PC-3 (cell line): ENCODE measurements at regions not wholly inside any gene's neighbourhood (a gene's known extent, or its start where the extent isn't known, plus 50 kb on each side); places are given as distances from the start of the nearest gene placed in this dataset.
"Not testable (repeated sequence)": the region's sequence is repeated elsewhere in the genome, so short reads cannot be mapped to it uniquely, and the experiment has no call there.

Experiments used
- ATAC-seq: fragments of 200-7000 bp; cut with Tn5 transposase; 2 replicates; pipeline ENCODE4 v1.9.1; 2020; ENCODE audit warnings: mild to moderate bottlenecking, moderate library complexity
- BruUV-seq: library from RNA; stranded (reverse); fragments of 400-500 nt; replicated peaks from 2 replicates; lab custom pipeline; 2021; lab: Mats Ljungman, UMichigan
- CTCF ChIA-PET: fragments of 300-600 bp; sonication (Branson Sonifier 250); formaldehyde crosslinking; loops from one replicate; lab custom pipeline; 2022; ENCODE audit warnings: antibody characterized with exemption; lab: Charles Lee
- POLR2A ChIA-PET: fragments of 300-600 bp; sonication (Branson Sonifier 250); formaldehyde crosslinking; loops from one replicate; lab custom pipeline; 2022; ENCODE audit warnings: antibody characterized with exemption; ENCODE audit not compliant: unreplicated experiment; lab: Charles Lee
- DNase-seq: peaks from one replicate; pipeline ENCODE4 v3.0.0-alpha.2; 2015
- H2AFZ ChIP-seq: fragments of 300-600 bp; sonication (generic); 2 replicates; pipeline ENCODE4 v1.6.0; 2016; ENCODE audit warnings: antibody characterized with exemption, low read length
- H3F3A ChIP-seq: fragments of 300-600 bp; sonication (generic); one replicate; pipeline ENCODE4 v1.6.0; 2017; ENCODE audit warnings: antibody characterized with exemption, low read length, control low read depth, mild to moderate bottlenecking; ENCODE audit not compliant: unreplicated experiment
- H3K27ac ChIP-seq: fragments of 300-600 bp; sonication (generic); 2 replicates; pipeline ENCODE4 v1.5.1; 2016; ENCODE audit warnings: mild to moderate bottlenecking, low read length
- H3K27me3 ChIP-seq: fragments of 300-600 bp; sonication (generic); 2 replicates; pipeline ENCODE4 v1.6.1; 2016; ENCODE audit warnings: low read length, mixed read lengths
- H3K36me3 ChIP-seq: fragments of 300-600 bp; sonication (generic); 2 replicates; pipeline ENCODE4 v1.6.1; 2016; ENCODE audit warnings: low read depth, mixed run types, low read length, mixed read lengths
- H3K4me1 ChIP-seq: fragments of 300-600 bp; sonication (generic); 2 replicates; pipeline ENCODE4 v1.5.1; 2016; ENCODE audit warnings: low read length; ENCODE audit not compliant: insufficient read depth
- H3K4me2 ChIP-seq: fragments of 300-600 bp; sonication (generic); 2 replicates; pipeline ENCODE4 v1.6.0; 2016; ENCODE audit warnings: low read length
- H3K4me3 ChIP-seq: fragments of 300-600 bp; sonication (generic); 2 replicates; pipeline ENCODE4 v1.5.1; 2016; ENCODE audit warnings: mild to moderate bottlenecking, low read length, mixed read lengths
- H3K79me2 ChIP-seq: fragments of 300-600 bp; sonication (generic); 2 replicates; pipeline ENCODE4 v1.6.1; 2017; ENCODE audit warnings: low read length, mixed read lengths
- H3K9ac ChIP-seq: fragments of 300-600 bp; sonication (generic); 2 replicates; pipeline ENCODE4 v1.6.0; 2016; ENCODE audit warnings: mild to moderate bottlenecking, low read length
- H3K9me2 ChIP-seq: fragments of 300-600 bp; sonication (generic); replicated peaks from 2 replicates; pipeline ENCODE4 v1.6.1; 2016; ENCODE audit warnings: mixed run types, low read length, mixed read lengths
- H3K9me3 ChIP-seq: fragments of 300-600 bp; sonication (generic); 2 replicates; pipeline ENCODE4 v1.6.1; 2016; ENCODE audit warnings: low read length, mixed read lengths
- H4K20me1 ChIP-seq: fragments of 300-600 bp; sonication (generic); 2 replicates; pipeline ENCODE4 v1.6.1; 2016; ENCODE audit warnings: low read length, mixed read lengths
- EZH2 ChIP-seq: fragments of 300-600 bp; sonication (generic); IDR thresholded peaks from one replicate; pipeline ENCODE4 v1.6.1; 2017; ENCODE audit warnings: antibody characterized with exemption, mild to moderate bottlenecking, low read length; ENCODE audit not compliant: unreplicated experiment
- EZH2phosphoT487 ChIP-seq: fragments of 300-600 bp; sonication (generic); IDR thresholded peaks from 2 replicates; pipeline ENCODE4 v1.6.1; 2018; ENCODE audit warnings: mild to moderate bottlenecking, antibody characterized with exemption, low read length, borderline replicate concordance
- intact Hi-C: fragments of 100-400 bp; cut with micrococcal nuclease; formaldehyde crosslinking; loops from 2 replicates; pipeline ENCODE4 v1.9.0; 2023
- TF ChIP-seq, protein P1 (sequence below): fragments of 300-600 bp; sonication (generic); conservative IDR thresholded peaks from 2 replicates; pipeline ENCODE4 v1.5.1; 2017; ENCODE audit warnings: antibody characterized with exemption, low read depth, mild to moderate bottlenecking, low read length

DNA sequence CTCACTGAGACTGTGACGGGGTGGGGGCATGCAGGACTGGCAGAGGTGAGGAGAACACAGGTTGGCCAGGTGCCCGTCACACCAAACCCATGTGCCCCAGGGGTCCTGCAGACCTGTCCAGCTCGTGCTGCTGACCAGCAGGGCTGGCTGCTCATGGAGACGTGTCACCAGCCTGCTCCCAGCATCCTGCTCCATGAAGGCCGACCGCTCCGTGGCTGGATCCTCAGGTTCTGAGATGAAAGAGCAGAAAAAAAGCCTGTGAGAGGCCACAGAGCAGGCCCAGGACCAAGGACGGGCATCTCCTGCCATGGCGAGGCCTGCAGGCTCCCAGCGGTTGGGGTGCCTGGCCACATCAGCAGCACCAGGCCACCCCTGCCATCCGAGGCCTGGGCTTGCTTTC lies 71.7 kb upstream of the DRD5 start:
- ChIA-PET CTCF (no interaction called here), POLR2A (no interaction called here)
- Histone ChIP-seq H3K9me3 (no peaks in the 10 kb centered on the region), H3K79me2 (no peaks in the 10 kb centered on the region), H3K9ac (no peak overlapping the region), H2AFZ (no peak overlapping the region), H3K27ac (no peak overlapping the region), H3K4me2 (no peak overlapping the region), H4K20me1 (no peaks in the 10 kb centered on the region), H3K4me3 (no peak overlapping the region), H3F3A (no peaks in the 10 kb centered on the region), H3K4me1 (no peaks in the 10 kb centered on the region), H3K9me2 (no peaks in the 10 kb centered on the region), H3K27me3 (no peaks in the 10 kb centered on the region), H3K36me3 (no peaks in the 10 kb centered on the region)
- DNase-seq (no peak), ATAC-seq (no peak)
- TF ChIP-seq, protein P1, sequence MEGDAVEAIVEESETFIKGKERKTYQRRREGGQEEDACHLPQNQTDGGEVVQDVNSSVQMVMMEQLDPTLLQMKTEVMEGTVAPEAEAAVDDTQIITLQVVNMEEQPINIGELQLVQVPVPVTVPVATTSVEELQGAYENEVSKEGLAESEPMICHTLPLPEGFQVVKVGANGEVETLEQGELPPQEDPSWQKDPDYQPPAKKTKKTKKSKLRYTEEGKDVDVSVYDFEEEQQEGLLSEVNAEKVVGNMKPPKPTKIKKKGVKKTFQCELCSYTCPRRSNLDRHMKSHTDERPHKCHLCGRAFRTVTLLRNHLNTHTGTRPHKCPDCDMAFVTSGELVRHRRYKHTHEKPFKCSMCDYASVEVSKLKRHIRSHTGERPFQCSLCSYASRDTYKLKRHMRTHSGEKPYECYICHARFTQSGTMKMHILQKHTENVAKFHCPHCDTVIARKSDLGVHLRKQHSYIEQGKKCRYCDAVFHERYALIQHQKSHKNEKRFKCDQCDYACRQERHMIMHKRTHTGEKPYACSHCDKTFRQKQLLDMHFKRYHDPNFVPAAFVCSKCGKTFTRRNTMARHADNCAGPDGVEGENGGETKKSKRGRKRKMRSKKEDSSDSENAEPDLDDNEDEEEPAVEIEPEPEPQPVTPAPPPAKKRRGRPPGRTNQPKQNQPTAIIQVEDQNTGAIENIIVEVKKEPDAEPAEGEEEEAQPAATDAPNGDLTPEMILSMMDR: no peak
- TF ChIP-seq EZH2phosphoT487 (no peak), EZH2 (no peak)
- intact Hi-C loops: loop anchor here (10.0 kb wide), 1 partner anchor 305 kb away; no protein-coding TSS in a partner anchor
- no TSS peak for BruUV-seq

DNA sequence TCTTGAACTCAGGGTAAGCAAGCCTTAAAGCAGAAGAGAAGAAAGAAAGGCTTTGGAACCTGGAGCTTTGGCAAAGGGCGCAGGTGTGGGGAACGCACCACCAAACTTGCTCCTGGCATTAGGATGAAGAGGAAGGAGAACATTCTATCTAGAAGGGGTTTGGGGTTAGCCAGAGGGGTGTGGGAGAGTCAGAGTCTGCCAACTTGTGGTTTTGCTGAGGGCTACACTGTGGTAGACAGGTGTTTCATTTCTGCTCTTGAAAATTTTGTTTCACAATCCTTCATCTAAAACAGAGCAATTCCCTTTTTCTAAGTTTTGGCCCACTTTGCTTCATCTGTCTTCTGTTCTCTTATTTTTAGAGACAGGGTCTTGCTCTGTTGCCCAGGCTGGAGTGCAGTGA lies 66.2 kb upstream of the DRD5 start:
- H4K20me1 ChIP-seq, H3K27me3 ChIP-seq, POLR2A ChIA-PET, H3K9me2 ChIP-seq, CTCF ChIA-PET, H3K9me3 ChIP-seq, H3K4me1 ChIP-seq, H3K79me2 ChIP-seq, intact Hi-C loops, ATAC-seq, DNase-seq, H3K4me3 ChIP-seq, H3F3A ChIP-seq, H2AFZ ChIP-seq, H3K4me2 ChIP-seq, H3K36me3 ChIP-seq, H3K9ac ChIP-seq, H3K27ac ChIP-seq, BruUV-seq: not testable (repeated sequence)

DNA sequence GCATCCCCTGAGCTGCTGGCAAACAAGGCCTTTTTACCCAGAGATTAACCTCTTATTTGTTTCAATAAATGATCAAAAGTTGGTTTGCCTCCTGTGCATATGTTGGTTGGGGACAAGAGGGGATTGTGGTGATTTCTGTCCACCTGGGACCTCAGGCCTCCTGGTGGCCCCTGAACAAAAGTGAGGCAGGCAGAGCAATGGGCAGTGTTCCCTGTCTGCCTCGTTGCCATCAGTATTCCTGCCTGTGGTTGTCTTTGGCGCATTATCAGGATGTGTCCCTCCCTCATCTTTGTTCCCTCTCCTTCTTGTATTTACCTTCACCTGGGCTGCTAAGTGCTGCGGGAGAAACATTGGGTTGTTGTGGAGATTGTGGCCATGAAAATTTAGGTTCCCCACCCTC lies 65.3 kb upstream of the DRD5 start:
- H3K79me2 ChIP-seq: no peaks in the 10 kb centered on the region
- H3K9me2 ChIP-seq: no peaks in the 10 kb centered on the region
- no peaks in the 10 kb centered on the region for H3F3A ChIP-seq
- BruUV-seq: no TSS peak
- no peak overlapping the region for H3K4me3 ChIP-seq
- POLR2A ChIA-PET: no interaction called here
- H3K9ac ChIP-seq: no peak overlapping the region
- no peaks in the 10 kb centered on the region for H3K9me3 ChIP-seq
- no peak for ATAC-seq
- H3K36me3 ChIP-seq: no peaks in the 10 kb centered on the region
- H2AFZ ChIP-seq: no peak overlapping the region
- no peaks in the 10 kb centered on the region for H3K4me1 ChIP-seq
- intact Hi-C loops: no loop called here
- no peaks in the 10 kb centered on the region for H4K20me1 ChIP-seq
- H3K4me2 ChIP-seq: no peak overlapping the region
- H3K27me3 ChIP-seq: no peaks in the 10 kb centered on the region
- TF ChIP-seq EZH2phosphoT487 (no peak), EZH2 (no peak)
- TF ChIP-seq, protein P1: no peak
- DNase-seq: no peak
- CTCF ChIA-PET: no interaction called here
- H3K27ac ChIP-seq: no peak overlapping the region

DNA sequence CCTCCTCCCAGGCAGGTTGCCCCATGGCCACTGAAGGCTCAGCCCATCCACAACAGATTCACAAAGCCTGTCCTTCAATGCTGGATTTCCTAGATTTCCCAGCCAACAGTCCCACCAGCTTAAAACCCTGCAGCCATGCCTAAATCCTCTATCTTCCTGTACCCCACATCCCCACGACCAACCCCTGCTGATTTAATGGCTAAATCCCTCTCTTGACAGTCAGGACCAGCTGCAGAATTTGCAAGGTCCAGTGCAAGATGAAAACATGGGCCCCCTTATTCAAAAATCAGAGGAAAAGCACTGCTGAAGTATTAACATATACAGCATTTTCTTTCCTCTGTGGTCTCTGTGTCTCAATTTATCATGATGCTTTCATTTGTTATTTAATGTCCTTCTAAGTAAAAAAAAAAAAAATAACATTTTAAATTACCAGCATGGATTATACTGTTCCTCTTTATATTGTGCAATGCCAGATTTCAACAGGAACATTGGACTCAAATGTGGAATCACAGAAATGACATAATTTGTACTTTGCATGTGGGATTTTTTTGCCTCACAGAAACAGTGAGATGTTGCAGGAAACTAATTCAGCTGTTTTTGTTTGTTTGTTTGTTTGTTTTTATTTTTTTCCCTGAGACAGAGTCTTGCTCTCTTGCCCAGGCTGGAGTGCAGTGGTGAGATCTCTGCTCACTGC lies 63.0 kb upstream of the DRD5 start:
- H3K9ac ChIP-seq, H3F3A ChIP-seq, H3K9me3 ChIP-seq, H3K36me3 ChIP-seq, H3K4me3 ChIP-seq, H3K27me3 ChIP-seq, H3K4me1 ChIP-seq, H4K20me1 ChIP-seq, ATAC-seq, H2AFZ ChIP-seq, CTCF ChIA-PET, intact Hi-C loops, H3K27ac ChIP-seq, DNase-seq, BruUV-seq, POLR2A ChIA-PET, H3K4me2 ChIP-seq, H3K79me2 ChIP-seq, H3K9me2 ChIP-seq: not testable (repeated sequence)

- H4K20me1 ChIP-seq, POLR2A ChIA-PET, H3K27ac ChIP-seq, H3K9ac ChIP-seq, ATAC-seq, intact Hi-C loops, H2AFZ ChIP-seq, H3F3A ChIP-seq, BruUV-seq, H3K27me3 ChIP-seq, H3K9me3 ChIP-seq, H3K36me3 ChIP-seq, CTCF ChIA-PET, H3K4me3 ChIP-seq, H3K9me2 ChIP-seq, H3K4me1 ChIP-seq, H3K4me2 ChIP-seq, H3K79me2 ChIP-seq, DNase-seq: not testable (repeated sequence)
Observed at GRCh38 chr4:9722131-9722530, 59.3 kb upstream of the DRD5 start.
